ENCODE measurements at regions not wholly inside any gene's neighbourhood (a gene's known extent, or its start where the extent isn't known, plus 50 kb on each side); places are given as distances from the start of the nearest gene placed in this dataset.

DNA sequence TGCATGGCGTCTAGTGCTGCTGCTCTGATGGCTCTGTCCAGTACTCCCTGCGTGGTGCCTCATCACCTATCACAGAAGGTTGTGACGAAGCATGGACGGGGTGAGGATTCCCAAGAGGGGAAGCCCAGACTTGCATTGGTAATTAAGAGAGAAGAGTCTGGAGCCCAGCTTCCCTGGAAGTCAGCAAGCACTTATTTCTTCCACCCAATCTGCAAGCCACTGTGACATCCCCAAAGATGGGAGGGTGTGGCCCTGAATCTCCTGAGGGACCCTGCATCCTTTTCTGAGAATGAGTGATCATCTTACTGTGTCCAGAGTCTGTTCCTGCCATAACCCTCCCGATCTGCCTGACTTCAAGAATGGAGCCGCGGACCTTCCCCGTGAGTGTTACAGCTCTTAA lies 166.7 kb downstream of the PTPN20 start:
- no peak for DNase-seq (ENCODE audit: low read depth, low spot score)

DNA sequence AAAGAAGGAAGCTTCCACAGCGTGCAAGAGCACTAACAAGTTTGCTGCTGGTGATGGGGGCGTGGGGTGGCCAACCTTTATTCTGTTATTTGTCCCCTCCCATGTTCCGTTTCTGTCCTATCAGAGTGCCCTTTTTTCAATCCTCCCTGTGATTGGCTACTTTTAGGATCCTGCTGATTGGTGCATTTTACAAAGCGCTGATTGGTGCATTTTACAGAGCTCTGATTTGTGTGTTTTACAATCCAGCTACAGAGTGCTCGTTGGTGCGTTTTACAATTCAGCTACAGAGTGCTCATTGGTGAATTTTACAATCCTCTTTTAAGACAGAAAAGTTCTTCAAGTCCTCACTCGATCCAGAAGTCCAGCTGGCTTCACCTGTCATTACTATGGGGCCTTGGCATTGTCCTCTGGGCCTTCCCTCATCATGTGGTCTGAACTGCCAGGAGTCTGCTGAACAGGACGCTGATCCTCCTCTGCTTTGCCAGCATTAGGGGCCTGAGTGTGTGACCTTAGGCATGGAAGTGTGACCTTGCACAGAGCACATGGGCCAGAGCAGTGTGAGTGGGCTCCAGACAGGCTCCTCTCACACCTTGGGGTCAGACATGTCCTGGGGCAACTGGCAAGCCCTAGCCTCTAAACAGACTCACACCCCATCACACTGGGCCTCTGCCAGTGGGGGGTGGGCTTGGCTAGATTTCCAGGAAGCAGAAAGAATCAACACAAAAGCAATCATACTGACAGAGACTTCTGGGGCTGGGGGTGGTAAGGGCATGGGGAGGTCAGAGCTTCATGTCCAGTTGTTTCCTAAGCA lies 167.4 kb downstream of the PTPN20 start:
- DNase-seq (ENCODE audit: low read depth, low spot score), result no peak

DNA sequence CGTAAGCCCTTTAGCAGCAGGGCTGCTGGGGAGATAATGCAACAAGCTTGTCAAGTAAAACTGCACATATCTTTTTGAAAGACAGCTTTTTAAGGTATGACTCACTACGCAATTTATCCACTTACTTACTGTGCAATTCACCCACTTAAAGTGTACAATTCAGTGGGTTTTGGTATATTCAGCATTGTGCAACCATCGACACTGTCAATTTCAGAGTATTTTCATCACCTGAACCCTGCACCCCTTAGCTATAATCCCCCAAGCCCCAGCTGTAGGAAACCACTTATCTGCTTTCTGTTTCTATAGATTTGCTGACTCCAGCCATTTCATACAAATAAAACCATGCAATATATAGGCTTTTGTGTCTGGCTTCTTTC lies 168.0 kb downstream of the PTPN20 start:
- DNase-seq (ENCODE audit: low read depth, low spot score), result no peak

DNA sequence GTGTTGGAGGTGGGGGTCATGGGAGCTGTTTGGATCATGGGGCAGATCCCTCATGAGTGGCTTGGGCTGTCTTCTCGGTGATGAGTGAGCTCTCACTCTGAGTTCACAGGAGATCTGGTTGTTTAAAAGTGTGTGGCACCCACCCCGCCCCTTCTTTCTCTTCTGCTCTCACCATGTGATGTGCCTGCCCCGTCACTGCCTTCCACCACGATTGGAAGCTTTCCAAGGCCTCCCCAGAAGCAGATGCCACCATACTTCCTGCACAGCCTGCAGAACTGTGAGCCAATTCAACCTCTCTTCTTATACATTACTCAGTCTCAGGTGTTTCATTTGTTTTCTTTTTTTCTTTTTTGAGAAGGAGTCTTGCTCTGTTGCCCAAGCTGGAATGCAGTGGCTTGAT lies 170.0 kb downstream of the PTPN20 start:
- DNase-seq (ENCODE audit: low read depth, low spot score), result no peak

DNA sequence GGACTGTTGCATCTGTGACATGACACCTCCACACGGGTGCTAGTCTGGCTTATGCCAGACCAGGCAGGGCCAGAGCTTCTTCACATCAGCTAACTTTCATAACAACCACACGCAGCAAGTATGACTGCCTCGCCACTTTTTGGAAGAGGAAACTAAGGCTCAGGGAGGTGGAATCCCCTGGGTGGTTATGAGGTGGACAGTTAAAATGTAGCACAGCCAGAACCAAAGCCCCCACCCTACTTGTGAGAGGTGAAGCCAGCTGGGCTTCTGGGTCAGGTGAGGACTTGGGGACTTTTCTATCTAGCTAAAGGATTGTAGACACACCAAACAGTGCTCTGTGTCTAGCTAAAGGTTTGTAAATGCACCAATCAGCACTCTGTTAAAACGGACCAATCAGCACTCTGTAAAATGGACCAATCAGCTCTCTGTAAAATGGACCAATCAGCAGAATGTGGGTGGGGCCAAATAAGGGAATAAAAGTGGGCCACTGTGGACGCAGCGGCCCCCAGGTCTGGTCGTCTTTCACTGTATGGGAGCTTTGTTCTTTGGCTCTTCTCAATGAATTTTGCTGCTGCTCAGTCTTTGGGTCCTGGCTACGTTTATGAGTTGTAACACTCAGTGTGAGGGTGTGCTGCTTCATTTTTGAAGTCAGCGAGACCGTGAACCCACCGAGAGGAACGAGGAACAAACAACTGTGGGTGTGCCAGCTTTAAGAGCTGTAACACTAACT lies 171.0 kb downstream of the PTPN20 start:
- DNase-seq (ENCODE audit: low read depth, low spot score), result no peak

DNA sequence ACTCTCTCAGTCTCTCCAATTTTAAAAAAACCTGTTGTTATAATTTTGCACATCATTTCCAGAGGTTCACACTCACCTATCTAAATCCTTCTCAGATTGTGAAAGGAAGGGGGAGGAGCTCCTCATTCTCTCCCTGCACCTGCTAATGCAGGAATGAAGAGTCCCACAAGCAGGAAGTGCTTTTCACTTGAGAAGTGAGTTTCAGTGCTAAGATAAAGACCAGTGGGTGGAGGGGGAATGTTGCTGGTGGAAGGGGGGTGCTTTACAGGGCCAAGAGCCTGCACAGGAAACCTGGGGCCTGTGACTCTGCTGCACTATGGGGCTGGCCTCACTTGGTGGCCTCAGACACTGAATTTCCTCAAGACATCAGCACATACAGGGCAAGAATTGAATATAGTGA lies 176.4 kb downstream of the PTPN20 start:
- DNase-seq (ENCODE audit: low read depth, low spot score), result no peak

DNA sequence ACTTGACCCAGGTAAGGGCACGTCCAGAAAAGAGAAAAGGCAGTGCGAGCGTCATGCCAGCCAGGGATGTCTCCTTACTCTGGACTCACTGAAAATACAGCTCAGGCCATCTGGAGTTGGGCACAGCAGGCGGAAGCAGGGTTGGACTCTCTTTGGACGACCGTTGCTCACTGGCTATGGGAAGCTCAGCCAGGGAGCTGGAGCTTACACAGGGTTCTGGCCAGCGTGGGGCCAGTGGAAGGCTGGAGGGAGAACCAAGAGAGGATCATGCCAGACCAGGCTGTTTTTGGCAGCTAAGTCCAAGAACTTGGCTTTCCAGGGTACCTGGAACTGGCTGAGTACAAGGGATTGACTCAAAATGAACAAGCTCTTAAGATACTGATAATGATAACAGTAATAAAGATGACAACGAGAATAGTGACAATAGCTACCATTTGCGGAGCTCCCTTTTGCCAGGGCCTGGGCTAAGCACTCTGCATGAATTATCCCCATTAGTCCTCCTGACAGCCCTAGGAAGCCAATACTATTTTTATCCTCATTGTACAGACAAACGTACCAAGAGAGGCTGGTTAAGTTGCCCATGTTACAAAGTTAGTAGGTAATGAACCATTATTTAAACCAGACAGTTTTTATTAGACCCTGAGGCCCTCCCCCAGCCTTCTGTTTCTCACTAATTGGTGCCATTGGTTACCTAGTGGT lies 177.6 kb downstream of the PTPN20 start:
- no peak for DNase-seq (ENCODE audit: low read depth, low spot score)

DNA sequence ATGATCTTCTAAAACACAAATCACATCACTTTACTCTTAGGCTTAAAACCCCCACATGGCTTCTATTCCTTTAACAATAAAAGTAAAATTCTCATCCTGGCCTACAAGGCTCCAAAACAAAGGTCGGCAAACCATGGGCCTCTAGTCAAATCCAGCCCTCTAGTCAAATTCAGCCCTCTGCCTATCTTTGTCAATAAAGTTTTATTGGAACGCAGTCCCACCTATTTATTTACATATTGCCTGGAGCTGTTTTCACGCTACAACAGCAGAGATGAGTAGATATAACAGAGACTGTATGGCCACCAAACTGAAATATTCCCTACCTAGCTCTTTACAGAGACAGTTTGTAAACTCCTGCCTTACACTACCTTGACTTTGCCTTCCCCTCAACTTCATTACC lies 178.8 kb downstream of the PTPN20 start:
- no peak for DNase-seq (ENCODE audit: low read depth, low spot score)

DNA sequence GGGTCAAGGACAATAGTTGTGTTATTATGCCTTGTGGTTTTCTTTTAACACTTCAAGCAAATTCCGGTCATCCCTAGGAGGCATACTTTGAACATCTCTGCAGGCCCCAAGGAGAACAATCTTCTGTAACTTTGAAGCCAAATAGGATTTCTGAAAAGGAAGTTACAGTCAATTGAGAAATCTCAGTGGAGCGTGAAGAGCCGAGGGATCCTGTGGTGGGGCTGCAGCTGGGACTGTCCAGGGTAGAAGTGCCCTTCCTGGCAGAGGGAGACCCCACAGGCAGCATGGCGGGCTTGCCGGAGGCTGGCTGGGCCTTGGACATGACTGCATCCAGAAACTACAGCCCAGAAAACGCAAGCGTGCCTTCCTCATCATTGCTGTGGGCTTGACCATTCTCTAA lies 179.7 kb downstream of the PTPN20 start:
- no peak for DNase-seq (ENCODE audit: low read depth, low spot score)

DNA sequence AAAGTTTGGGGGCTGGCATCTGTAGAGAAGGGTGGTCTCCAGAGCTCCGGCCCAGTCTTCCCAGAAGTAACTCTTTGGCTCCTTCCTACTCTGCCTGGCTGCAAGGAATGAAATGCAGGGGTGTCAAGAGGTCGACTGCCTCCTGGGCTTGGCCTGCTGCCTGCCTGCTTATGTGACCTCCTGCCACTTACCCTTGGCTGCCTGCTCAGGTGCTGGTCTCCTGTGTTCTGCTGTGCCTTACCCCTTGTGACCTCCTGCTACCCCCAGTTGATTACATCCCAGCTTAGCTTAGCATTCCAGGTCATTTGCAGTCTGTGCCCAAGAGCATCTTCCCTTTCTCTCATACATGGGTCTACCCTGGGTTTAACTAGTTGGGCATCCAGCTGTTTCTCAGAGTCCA lies 180.2 kb downstream of the PTPN20 start:
- no peak for DNase-seq (ENCODE audit: low read depth, low spot score)

DNA sequence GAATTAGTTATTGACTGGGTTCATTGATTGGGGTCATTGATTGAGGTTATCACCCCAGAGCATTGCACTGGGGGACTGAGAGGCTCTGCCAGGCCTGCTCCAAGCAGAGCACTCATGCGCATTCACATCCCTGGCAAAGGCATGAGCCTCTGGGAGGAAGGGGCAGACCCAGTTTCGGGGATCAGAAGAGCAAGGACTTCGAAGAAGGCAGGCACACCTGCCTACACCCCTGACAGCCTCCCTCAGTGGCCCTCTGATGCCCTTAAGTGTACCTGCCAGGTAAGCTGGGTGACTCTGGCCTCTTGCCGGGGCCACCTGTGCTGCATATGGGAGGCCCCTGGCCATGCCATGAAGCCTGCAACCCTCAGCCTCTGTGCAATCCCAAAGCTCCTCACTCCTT lies 181.1 kb downstream of the PTPN20 start:
- no peak for DNase-seq (ENCODE audit: low read depth, low spot score)

DNA sequence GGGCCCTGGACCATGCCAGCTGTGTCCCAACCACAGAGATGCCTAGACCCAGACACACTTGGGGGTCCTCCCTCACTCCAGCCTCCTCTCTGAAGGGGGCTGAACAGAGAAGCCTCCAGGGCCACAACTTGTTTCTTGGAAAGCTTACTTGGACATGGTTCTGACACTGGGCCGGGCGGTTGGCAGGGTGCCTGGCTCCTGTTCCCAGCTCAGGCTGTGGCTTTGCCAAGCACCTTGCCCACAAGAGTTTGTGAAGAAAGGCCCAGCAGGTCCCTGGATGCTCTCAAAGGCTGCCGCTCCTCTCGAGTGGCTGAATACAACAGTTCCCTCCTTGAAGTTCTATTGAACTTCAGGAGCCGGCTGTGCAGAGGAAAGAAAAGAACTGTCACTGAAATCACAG lies 181.6 kb downstream of the PTPN20 start:
- DNase-seq (ENCODE audit: low read depth, low spot score), result no peak

DNA sequence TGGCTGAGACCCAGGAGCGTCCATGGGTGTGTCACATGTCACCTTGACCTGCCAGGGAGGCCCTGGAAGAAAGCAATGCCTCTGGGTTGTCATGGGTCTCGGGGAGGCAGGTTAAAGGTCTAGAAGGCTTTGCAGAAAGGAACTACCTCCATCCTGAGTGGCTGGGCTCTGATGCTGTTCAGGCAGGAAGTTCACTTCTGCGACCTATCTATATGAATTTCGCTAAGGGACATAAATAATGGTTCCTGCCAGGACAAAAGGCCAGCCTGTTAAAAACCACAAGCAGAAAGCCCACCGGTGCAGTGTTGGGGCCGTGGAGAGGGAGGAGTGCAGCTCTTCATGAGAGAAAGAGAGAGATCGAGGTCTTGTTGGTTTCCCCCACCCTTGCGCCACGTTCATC lies 182.9 kb downstream of the PTPN20 start:
- DNase-seq (ENCODE audit: low read depth, low spot score), result no peak

DNA sequence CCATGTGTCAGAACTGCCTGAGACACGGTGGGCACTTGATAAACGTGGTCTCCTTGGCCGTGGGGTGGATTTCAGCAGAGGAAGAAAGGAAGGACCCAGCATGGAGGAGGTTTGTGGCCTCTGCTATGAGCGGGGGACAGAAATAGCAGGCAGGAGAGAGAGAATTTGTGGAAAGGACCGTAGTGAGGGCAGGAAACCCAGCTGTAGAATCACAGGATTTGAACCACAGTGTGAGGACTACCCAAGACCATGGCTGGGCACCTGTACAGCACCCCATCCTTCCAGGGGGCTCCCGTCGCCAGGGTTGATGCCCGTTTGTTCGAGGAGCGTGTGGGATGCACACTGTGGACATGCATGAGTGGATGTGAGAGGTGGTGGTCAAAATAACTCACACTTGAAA lies 183.4 kb downstream of the PTPN20 start:
- no peak for DNase-seq (ENCODE audit: low read depth, low spot score)

DNA sequence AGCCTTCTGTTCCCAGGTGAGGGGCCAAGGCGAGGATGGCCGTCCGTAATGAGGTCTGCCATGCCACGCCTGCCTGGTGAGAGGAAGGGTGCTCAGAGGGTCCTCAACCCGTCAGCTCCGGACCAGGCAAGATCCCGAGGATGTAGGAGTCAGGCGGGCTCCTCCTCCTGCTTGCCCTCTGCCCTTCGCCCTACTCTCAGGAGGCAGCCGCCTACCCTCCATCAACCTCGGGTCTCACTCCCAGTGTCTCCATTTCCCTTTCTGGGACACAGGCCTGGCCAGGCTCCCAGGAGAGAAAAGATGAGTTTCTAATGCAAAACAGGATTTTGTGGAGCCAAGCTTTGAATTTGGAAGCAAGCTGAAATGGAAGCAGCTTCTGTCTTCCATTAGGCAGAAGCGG lies 184.0 kb downstream of the PTPN20 start:
- no peak for DNase-seq (ENCODE audit: low read depth, low spot score)

DNA sequence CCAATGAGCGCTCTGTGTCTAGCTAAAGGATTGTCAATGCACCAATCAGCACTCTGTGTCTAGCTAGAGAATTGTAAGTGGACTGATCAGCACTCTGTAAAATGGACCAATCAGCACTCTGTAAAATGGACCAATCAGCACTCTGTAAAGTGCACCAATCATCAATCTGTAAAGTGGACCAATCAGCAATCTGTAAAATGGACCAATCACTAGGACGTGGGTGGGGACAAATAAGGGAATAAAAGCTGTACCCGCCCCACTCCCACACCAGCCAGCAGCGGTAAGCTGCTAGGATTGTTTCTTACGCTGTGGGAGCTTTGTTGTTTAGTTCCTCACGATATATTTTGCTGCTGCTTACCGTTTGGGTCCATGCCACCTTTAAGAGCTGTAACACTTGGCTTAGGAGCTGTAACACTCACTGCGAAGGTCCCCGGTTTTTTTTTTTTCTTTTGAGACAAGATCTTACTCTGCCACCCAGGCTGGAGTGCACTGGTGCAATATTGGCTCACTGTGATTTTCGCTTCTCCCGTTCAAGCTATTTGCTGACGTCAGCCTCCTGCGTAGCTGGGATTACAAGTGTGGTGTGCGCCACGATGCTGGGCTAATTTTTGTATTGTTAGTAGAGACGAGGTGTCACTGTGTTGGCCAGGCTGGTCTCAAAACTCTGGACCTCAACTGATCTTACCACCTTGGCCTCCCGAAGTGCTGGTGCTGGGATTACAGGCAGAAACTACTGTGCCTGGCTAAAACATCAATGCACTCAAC lies 184.8 kb downstream of the PTPN20 start:
- no peak for DNase-seq (ENCODE audit: low read depth, low spot score)

DNA sequence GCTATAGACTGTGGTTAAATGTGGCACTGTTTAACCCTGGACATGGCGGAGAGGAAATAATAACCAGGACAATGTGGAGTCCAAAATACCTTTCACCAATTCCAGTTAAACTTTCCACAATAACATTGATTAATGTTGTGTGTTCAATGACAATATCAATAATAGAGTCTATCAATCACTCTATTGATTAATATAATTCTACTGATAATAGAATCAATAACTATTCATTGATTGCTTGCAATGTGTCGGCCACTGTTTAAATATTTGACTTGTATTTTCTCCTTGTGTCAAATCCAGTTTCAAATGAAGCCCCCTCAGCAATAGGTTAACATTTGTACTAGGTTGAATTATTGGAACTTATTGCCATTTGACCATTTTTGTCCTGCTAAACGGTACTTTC lies 187.0 kb downstream of the PTPN20 start:
- no peak for DNase-seq (ENCODE audit: low read depth, low spot score)

DNA sequence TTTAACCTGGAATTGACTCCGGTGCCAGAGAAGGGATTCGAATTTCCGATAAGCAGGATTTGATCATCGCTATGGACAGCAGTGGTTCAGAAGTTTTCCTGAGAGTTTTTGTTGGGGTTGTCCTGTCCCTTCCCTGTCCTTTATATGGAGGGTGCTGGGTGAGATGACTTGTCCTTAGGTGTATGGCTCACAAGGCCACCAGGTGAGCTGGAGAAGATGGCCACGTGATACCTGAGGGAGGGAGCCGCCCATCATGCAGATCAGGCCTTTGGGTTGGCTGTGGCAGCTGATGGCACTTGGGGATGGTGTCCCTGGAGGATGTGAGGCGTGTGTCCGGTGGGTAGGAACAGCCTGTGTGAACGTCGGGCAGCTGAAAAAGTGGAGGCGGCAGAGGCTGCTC lies 187.7 kb downstream of the PTPN20 start:
- DNase-seq (ENCODE audit: low read depth, low spot score), result no peak

DNA sequence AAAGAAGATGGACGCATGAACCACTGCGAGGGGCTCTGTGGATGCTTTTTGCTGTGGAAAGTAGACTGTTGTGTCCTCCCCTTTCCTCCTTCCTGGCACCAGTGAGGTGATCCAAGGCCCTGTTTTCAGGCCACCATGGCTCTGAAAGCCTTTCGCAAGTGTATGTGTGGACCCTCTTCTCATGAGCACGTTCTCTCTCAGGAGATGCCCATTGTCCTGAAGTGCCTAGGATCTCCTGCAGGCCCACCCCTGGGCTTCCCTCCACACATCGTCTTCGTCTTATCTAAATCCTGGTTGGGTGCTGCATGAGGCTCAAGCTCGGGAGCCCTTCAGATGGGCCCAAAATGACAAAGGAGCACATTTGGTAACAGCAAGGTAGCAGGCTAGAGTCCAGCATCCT lies 188.2 kb downstream of the PTPN20 start:
- DNase-seq (ENCODE audit: low read depth, low spot score), result no peak

DNA sequence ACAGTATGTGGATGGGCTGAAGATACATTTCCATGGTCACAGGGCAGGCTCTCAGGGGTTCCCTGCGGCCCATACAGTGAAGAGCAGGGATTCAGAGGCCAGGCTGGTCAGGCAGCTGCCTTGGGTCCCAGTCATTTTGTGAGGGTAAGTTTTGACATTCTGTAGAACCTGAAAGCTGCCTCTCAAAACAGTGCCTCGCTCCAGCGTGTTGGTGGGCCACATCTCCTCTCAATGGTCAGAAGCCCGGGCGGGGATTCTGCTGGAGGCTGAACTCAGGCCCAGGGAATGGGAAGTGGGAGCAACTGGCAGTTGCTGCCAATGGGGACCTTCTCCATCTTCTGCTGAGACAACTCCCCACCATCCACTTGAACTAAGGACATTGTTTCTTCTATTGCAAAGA lies 190.0 kb downstream of the PTPN20 start:
- DNase-seq (ENCODE audit: low read depth, low spot score), result no peak

DNA sequence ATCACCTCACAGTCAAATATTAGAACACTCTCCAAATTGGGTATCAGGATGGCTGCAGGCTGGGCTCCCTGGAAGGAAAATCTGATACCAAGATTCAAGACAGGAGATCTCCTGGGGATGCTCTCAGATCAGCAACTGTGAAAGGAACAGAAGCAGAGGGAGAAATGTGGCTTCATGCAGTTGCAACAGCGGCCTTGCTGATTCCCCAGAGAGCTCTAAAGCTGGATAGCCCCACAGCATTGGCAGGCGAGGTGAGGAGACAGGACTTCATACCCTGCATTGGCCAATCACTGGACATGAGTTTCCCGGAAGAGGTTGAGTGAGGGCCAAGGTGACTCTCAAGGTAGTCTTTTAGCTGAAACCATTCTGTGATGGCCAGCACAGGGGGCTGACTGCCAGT lies 190.6 kb downstream of the PTPN20 start:
- no peak for DNase-seq (ENCODE audit: low read depth, low spot score)

DNA sequence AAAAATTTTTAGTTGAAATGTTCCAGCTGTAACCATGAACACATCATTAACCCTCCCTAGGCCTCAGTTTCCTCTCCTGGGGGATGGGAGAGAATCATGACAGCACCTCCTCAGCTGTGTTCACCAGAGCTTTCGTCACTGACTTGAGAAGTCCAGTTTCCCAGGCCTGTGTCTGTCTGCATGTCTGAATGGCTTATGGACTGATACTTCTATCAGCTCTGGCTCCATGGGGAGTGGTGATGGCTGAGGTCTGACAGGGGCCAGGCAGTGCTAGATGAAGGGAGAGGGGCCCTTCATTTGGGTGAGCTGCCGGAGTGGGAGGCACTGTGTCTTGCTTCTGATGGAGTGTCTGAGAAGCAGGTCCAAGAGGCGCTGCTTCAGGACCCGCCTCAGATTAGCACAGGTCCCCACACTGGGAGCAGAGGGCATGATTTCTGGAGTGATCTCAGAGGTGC lies 192.9 kb downstream of the PTPN20 start:
- no peak for DNase-seq (ENCODE audit: low read depth, low spot score)
